K562 (cell line): ENCODE measurements at regions not wholly inside any gene's neighbourhood (a gene's known extent, or its start where the extent isn't known, plus 50 kb on each side); places are given as distances from the start of the nearest gene placed in this dataset.

ENCODE experiments used
- ATAC-seq: fragments of 200-7000 bp; cut with Tn5 transposase; 3 replicates; pipeline ENCODE4 v1.9.1; 2020; ENCODE audit warnings: moderate library complexity
- BruUV-seq: library from RNA; stranded (reverse); fragments of 400-500 nt; replicated peaks from 2 replicates; lab custom pipeline; 2021; lab: Mats Ljungman, UMichigan
- CTCF ChIA-PET: fragments of 300-600 bp; formaldehyde crosslinking; extraction: SDS; loops from one replicate; lab custom pipeline; 2021; ENCODE audit warnings: low intra/inter-chr PET ratio; lab: Yijun Ruan, JAX
- POLR2A ChIA-PET: fragments of 300-600, 350-650 bp; sonication (Branson Sonifier 250); formaldehyde crosslinking; extraction: SDS; loops from one replicate; lab custom pipeline; 2021; ENCODE audit warnings: antibody characterized with exemption, inconsistent platforms; lab: Yijun Ruan, JAX
- DNase-seq, 4 experiments: peaks; one replicate each; pipeline versions ENCODE4 v3.0.0 to v3.0.0-alpha.2; 2011 to 2018; ENCODE audit warnings: low spot score in 3 of 4, mixed read lengths in 3 of 4; ENCODE audit errors: extremely low read depth in 1 of 4
- FAIRE-seq: peaks from 2 replicates; lab custom pipeline; 2011; peaks lifted over from hg19 to GRCh38; lab: Jason Lieb, UNC
- H2AFZ ChIP-seq: 2 replicates; pipeline ENCODE4 v1.6.0; 2011; ENCODE audit warnings: low read depth, low read length, control low read depth, inconsistent platforms
- H3K27ac ChIP-seq: fragments of 200-600 bp; 3 replicates; pipeline ENCODE4 v1.8.0; 2011; ENCODE audit warnings: low read depth, mild to moderate bottlenecking, control low read depth, inconsistent platforms, low read length, moderate library complexity, mixed read lengths; ENCODE audit errors: extremely low read depth
- H3K27me3 ChIP-seq, 2 experiments: fragments of 300-600 bp in 1 of 2; 2 replicates in 1 of 2; 3 replicates in 1 of 2; pipeline versions ENCODE4 v1.6.0 to v1.8.0; 2011; ENCODE audit warnings: inconsistent platforms in 2 of 2, low read length in 2 of 2, mild to moderate bottlenecking in 1 of 2, mixed read lengths in 1 of 2, moderate library complexity in 1 of 2; ENCODE audit not compliant: control insufficient read depth in 2 of 2, insufficient read depth in 2 of 2
- H3K36me3 ChIP-seq: fragments of 300-600 bp; 3 replicates; pipeline ENCODE4 v1.8.0; 2011; ENCODE audit warnings: mild to moderate bottlenecking, low read length, inconsistent platforms; ENCODE audit not compliant: control insufficient read depth, insufficient read depth
- H3K4me1 ChIP-seq, 2 experiments: fragments of 200-600 bp in 1 of 2; replicated peaks in 1 of 2; 2 replicates in 1 of 2; 3 replicates in 1 of 2; pipeline versions ENCODE4 v1.5.1 to v1.8.0; 2011; ENCODE audit warnings: inconsistent platforms in 2 of 2, low read length in 2 of 2, mild to moderate bottlenecking in 1 of 2, mixed read lengths in 1 of 2, moderate library complexity in 1 of 2; ENCODE audit not compliant: control insufficient read depth in 2 of 2, insufficient read depth in 2 of 2
- H3K4me2 ChIP-seq: 2 replicates; pipeline ENCODE4 v1.6.1; 2011; ENCODE audit warnings: low read length, control low read depth, inconsistent platforms, mixed read lengths; ENCODE audit not compliant: insufficient read depth
- H3K4me3 ChIP-seq: fragments of 200-600 bp; sonication (generic), shearing (Covaris generic); 2 replicates; pipeline ENCODE4 v1.5.1; 2016; ENCODE audit warnings: control low read depth, inconsistent platforms
- H3K79me2 ChIP-seq: fragments of 200-600 bp; 3 replicates; pipeline ENCODE4 v1.8.0; 2011; ENCODE audit warnings: low read length, inconsistent platforms; ENCODE audit not compliant: control insufficient read depth, insufficient read depth
- H3K9ac ChIP-seq, 2 experiments: 2 replicates each; pipeline versions ENCODE4 v1.6.0 to v1.6.1; 2011; ENCODE audit warnings: low read depth in 2 of 2, low read length in 2 of 2, control low read depth in 1 of 2, inconsistent platforms in 1 of 2, mild to moderate bottlenecking in 1 of 2, mixed read lengths in 1 of 2; ENCODE audit not compliant: insufficient read depth in 1 of 2
- H3K9me1 ChIP-seq: one replicate; pipeline ENCODE4 v1.6.0; 2011; ENCODE audit warnings: inconsistent platforms, mild to moderate bottlenecking, low read length, moderate library complexity; ENCODE audit not compliant: control insufficient read depth, insufficient read depth
- H3K9me3 ChIP-seq: replicated peaks from 2 replicates; pipeline ENCODE4 v1.5.1; 2011; ENCODE audit warnings: low read depth, low read length, inconsistent platforms; ENCODE audit not compliant: control insufficient read depth, insufficient read depth
- H4K20me1 ChIP-seq: replicated peaks from 2 replicates; pipeline ENCODE4 v1.6.1; 2011; ENCODE audit warnings: low read length, inconsistent platforms, mixed read lengths; ENCODE audit not compliant: control insufficient read depth, insufficient read depth
- ARID2 ChIP-seq: fragments of 450-650 bp; IDR thresholded peaks from 2 replicates; pipeline ENCODE4 v1.6.1; 2017; ENCODE audit warnings: antibody characterized with exemption, mild to moderate bottlenecking
- CHD1 ChIP-seq: fragments of 200-600 bp; sonication (generic); IDR thresholded peaks from one replicate; pipeline ENCODE4 v1.6.1; 2012; ENCODE audit warnings: mild to moderate bottlenecking, moderate library complexity, low read length, inconsistent platforms
- CREBBP ChIP-seq: IDR thresholded peaks from one replicate; pipeline ENCODE4 v1.6.1; 2012; ENCODE audit warnings: low read depth, mild to moderate bottlenecking, control low read depth, inconsistent platforms, low read length
- DMBX1 ChIP-seq: fragments of 250-450 bp; sonication (Bioruptor Pico); IDR thresholded peaks from 2 replicates; pipeline ENCODE4 v1.8.0; 2022; ENCODE audit warnings: inconsistent platforms, mild to moderate bottlenecking, moderate library complexity, borderline replicate concordance
- ETV5 ChIP-seq: sonication (generic); formaldehyde crosslinking; IDR thresholded peaks from 2 replicates; pipeline ENCODE4 v1.4.0; 2020; ENCODE audit warnings: low read depth, mild to moderate bottlenecking, missing genetic modification reagents
- GTF2A2 ChIP-seq: IDR thresholded peaks from 2 replicates; pipeline ENCODE4 v1.6.1; 2016; ENCODE audit warnings: mild to moderate bottlenecking, missing genetic modification characterization, missing compliant biosample characterization
- HNRNPK ChIP-seq: fragments of 200-400 bp; formaldehyde crosslinking; IDR thresholded peaks from one replicate; pipeline ENCODE4 v1.6.1; 2018; ENCODE audit warnings: mild to moderate bottlenecking, low read depth, low read length; ENCODE audit not compliant: poor library complexity, severe bottlenecking
- KLF13 ChIP-seq: fragments of 450-650 bp; IDR thresholded peaks from 2 replicates; pipeline ENCODE4 v1.6.1; 2016; ENCODE audit warnings: missing genetic modification characterization, low read depth, mild to moderate bottlenecking, missing compliant biosample characterization, moderate library complexity, borderline replicate concordance
- NRF1 ChIP-seq, 2 experiments: fragments of 450-650 bp; IDR thresholded peaks in 1 of 2; conservative IDR thresholded peaks in 1 of 2; 2 replicates each; pipeline ENCODE4 v1.6.1; 2014; ENCODE audit warnings: mild to moderate bottlenecking in 2 of 2
- RERE ChIP-seq: sonication (generic); formaldehyde crosslinking; IDR thresholded peaks from 2 replicates; pipeline ENCODE4 v1.8.0; 2023; ENCODE audit warnings: missing genetic modification reagents, mild to moderate bottlenecking, borderline replicate concordance
- RHOXF2B ChIP-seq: fragments of 250-450 bp; sonication (Bioruptor Pico); conservative IDR thresholded peaks from 2 replicates; pipeline ENCODE4 v1.5.1; 2021
- ZNF197 ChIP-seq: fragments of 200-800 bp; sonication (Bioruptor generic); IDR thresholded peaks from 2 replicates; pipeline ENCODE4 v1.6.1; 2016; ENCODE audit warnings: low read depth, missing genetic modification characterization, missing compliant biosample characterization
- ZNF316 ChIP-seq: fragments of 450-650 bp; IDR thresholded peaks from 2 replicates; pipeline ENCODE4 v1.6.1; 2016
- ZNF324 ChIP-seq: fragments of 250-450 bp; sonication (Bioruptor Pico); IDR thresholded peaks from 2 replicates; pipeline ENCODE4 v1.4.0; 2020; ENCODE audit warnings: mild to moderate bottlenecking
- WGBS: fragments of 100-300 bp; shearing (Covaris generic); methylation state at CpG from one replicate; pipeline ENCODE4 v1.1.6; 2016; ENCODE audit warnings: low coverage, mixed read lengths; ENCODE audit not compliant: insufficient coverage; ENCODE audit errors: missing lambda C conversion rate; 5-methylcytosine and 5-hydroxymethylcytosine counted together
- in situ Hi-C: fragments of 300-500 bp; cut with MboI; formaldehyde crosslinking; loops from 4 replicates; pipeline ENCODE4 v1.15.0; 2018; ENCODE audit warnings: inconsistent platforms, mixed read lengths
- intact Hi-C: fragments of 100-400 bp; cut with micrococcal nuclease; formaldehyde crosslinking; loops from 2 replicates; pipeline ENCODE4 v1.14.2; 2022

- intact Hi-C loops, result no loop called here
- FAIRE-seq (no peak), DNase-seq (no peak), ATAC-seq (no peak)
- no peak overlapping the region for H3K27ac ChIP-seq
- no peak overlapping the region for H2AFZ ChIP-seq
- H4K20me1 ChIP-seq, result no peaks in the 10 kb centered on the region
- H3K9ac ChIP-seq, result no peak overlapping the region
- no peaks in the 10 kb centered on the region for H3K79me2 ChIP-seq
- in situ Hi-C loops, result no loop called here
- no peaks in the 10 kb centered on the region for H3K9me1 ChIP-seq
- no peaks in the 10 kb centered on the region for H3K4me1 ChIP-seq
- TF ChIP-seq RHOXF2B (CRISPR knock-in tag) (no peak), DMBX1 (no peak), ZNF324 (no peak), GTF2A2 (no peak), CHD1 (no peak), CREBBP (no peak), ARID2 (no peak), ZNF316 (peak; percentile 63)
- H3K4me2 ChIP-seq, result no peak overlapping the region
- CTCF ChIA-PET, result no interaction called here
- BruUV-seq, result no TSS peak
- no peaks in the 10 kb centered on the region for H3K36me3 ChIP-seq
- H3K27me3 ChIP-seq, result no peaks in the 10 kb centered on the region
- no peaks in the 10 kb centered on the region for H3K9me3 ChIP-seq
- H3K4me3 ChIP-seq, result no peak overlapping the region
- WGBS, result 22% methylated on average over 1 of the region's 1 CpG
- POLR2A ChIA-PET, result no interaction called here
Observed at GRCh38 chr18:66334534-66334933, 269.4 kb downstream of the CDH19 start.

- Histone ChIP-seq H3K27me3 (no peaks in the 10 kb centered on the region), H3K4me2 (no peak overlapping the region), H3K9me3 (no peaks in the 10 kb centered on the region), H3K9ac (no peak overlapping the region), H3K79me2 (no peaks in the 10 kb centered on the region), H3K4me1 (no peaks in the 10 kb centered on the region), H3K27ac (no peak overlapping the region), H2AFZ (no peak overlapping the region), H4K20me1 (no peaks in the 10 kb centered on the region), H3K9me1 (no peaks in the 10 kb centered on the region), H3K4me3 (no peak overlapping the region), H3K36me3 (no peaks in the 10 kb centered on the region)
- no TSS peak for BruUV-seq
- intact Hi-C loops (no loop called here), in situ Hi-C loops (no loop called here)
- ChIA-PET POLR2A (no interaction called here), CTCF (no interaction called here)
- FAIRE-seq, result no peak
- no peak for ATAC-seq
- no peak for DNase-seq
- WGBS, result 0% methylated on average over 1 of the region's 1 CpG
- TF ChIP-seq NRF1 (conservative IDR thresholded peaks at IDR 0.05 in 1 of 2, IDR thresholded peaks at IDR 0.05 in 1 of 2) (no peak), ZNF197 (CRISPR knock-in tag) (no peak), RERE (no peak), ETV5 (CRISPR knock-in tag) (no peak), KLF13 (no peak), HNRNPK (no peak)
Observed at GRCh38 chr18:66329716-66330115, 274.2 kb downstream of the CDH19 start.
